ENCODE measurements at regions not wholly inside any gene's neighbourhood (a gene's known extent, or its start where the extent isn't known, plus 50 kb on each side); places are given as distances from the start of the nearest gene placed in this dataset.

DNA sequence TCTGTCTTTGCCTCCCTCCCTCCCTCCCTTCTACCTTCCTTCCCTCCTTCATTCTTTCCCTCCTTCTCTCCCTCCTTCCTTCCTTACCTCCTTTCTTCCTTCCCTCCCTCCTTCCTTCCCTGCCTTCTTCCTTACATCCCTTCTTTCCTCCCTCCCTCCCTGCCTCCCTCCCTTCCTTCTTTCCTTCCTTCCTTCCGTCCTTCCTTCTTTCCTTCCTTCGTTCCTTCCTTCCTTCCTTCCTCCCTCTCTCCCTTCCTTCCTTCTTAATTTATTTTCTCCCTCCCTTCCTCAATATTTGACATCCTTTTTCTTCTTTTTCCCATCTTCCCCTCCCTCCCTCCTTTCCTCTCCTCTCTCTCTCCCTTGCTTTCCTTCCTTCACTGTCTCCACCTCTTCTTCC is 301.8 kb downstream of the GATA3 start:
- dilution Hi-C loops (cut with HindIII; ENCODE audit: low sequenced_read_pairs, unreplicated experiment) (no loop called here), in situ Hi-C loops (cut with MboI; ENCODE audit: low sequenced_read_pairs) (no loop called here), intact Hi-C loops (cut with micrococcal nuclease) (no loop called here)
- H2AK9ac ChIP-seq (replicated peaks; ENCODE audit: low read depth, low read length, poor library complexity), result no peak overlapping the region
- no peaks in the 10 kb centered on the region for H3K4me1 ChIP-seq (ENCODE audit: control insufficient read depth, insufficient read depth, low read length)
- no peak overlapping the region for H4K5ac ChIP-seq (ENCODE audit: low read depth, low read length)
- H3K27ac ChIP-seq (ENCODE audit: insufficient read depth, low read length), result no peak overlapping the region
- no peak overlapping the region for H3K14ac ChIP-seq (replicated peaks; ENCODE audit: low read depth, low read length)
- no peak overlapping the region for H3K4me2 ChIP-seq (ENCODE audit: low read depth, low read length)
- no peak overlapping the region for H2BK15ac ChIP-seq (ENCODE audit: low read depth, low read length)
- H3K18ac ChIP-seq (ENCODE audit: low read depth, low read length), result no peak overlapping the region
- no peaks in the 10 kb centered on the region for H3K36me3 ChIP-seq (ENCODE audit: control insufficient read depth, insufficient read depth, low read length)
- DNase-seq, result no peak
- H2BK5ac ChIP-seq (ENCODE audit: low read depth, low read length, poor library complexity, severe bottlenecking), result no peak overlapping the region
- no peak overlapping the region for H3K4me3 ChIP-seq (ENCODE audit: insufficient read depth, low read depth, low read length)
- no peak overlapping the region for H3K23ac ChIP-seq (ENCODE audit: low read depth, low read length)
- H3K56ac ChIP-seq (ENCODE audit: extremely low read depth, insufficient read depth, low read length), result no peak overlapping the region
- no peaks in the 10 kb centered on the region for H3K27me3 ChIP-seq (ENCODE audit: control insufficient read depth, insufficient read depth, low read length)
- H3K9ac ChIP-seq (ENCODE audit: low read depth, low read length), result no peak overlapping the region
- H2BK120ac ChIP-seq (ENCODE audit: low read depth, low read length), result no peak overlapping the region
- H3K9me3 ChIP-seq (ENCODE audit: control insufficient read depth, insufficient read depth, low read length), result peaks cover 8% of the 10 kb centered on the region; the same call in 1 of the 2 replicates
- no peak overlapping the region for H2AFZ ChIP-seq (replicated peaks; ENCODE audit: low read length, poor library complexity)
- no peak overlapping the region for H2BK20ac ChIP-seq (ENCODE audit: low read depth, low read length)
- H3K4ac ChIP-seq (ENCODE audit: low read depth, low read length), result no peak overlapping the region
- ChIA-PET CTCF (no interaction called here), POLR2A (ENCODE audit: unreplicated experiment) (no interaction called here)
- no peaks in the 10 kb centered on the region for H4K20me1 ChIP-seq (ENCODE audit: insufficient read depth, low read length)
- no peak overlapping the region for H4K91ac ChIP-seq (ENCODE audit: insufficient read depth, low read depth, low read length)
- H4K8ac ChIP-seq (ENCODE audit: low read depth in 2 of 2, low read length in 2 of 2), result no peak overlapping the region
- H2AK5ac ChIP-seq (ENCODE audit: low read depth, low read length), result no peak overlapping the region
- no peaks in the 10 kb centered on the region for H3K79me1 ChIP-seq (ENCODE audit: low read depth in 1 of 2, low read length in 2 of 2)
- no peaks in the 10 kb centered on the region for H3K9me1 ChIP-seq (ENCODE audit: insufficient read depth, low read length)
- no peak for ATAC-seq (ENCODE audit: low read depth)
- BruUV-seq (replicated peaks), result no TSS peak
- no peak for TF ChIP-seq MXI1 (IDR thresholded peaks at IDR 0.05; ENCODE audit: borderline replicate concordance, low read depth, low read length)
- 32% methylated on average over 2 of the region's 2 CpGs; no CpG with 5 or more reads in 1 of the 2 experiments for WGBS, 2 experiments (ENCODE audit: extremely low coverage in 2 of 2, insufficient read length in 1 of 2)

Measured in IMR-90 (cell line).